HG02938 (cell line): ENCODE measurements at regions not wholly inside any gene's neighbourhood (a gene's known extent, or its start where the extent isn't known, plus 50 kb on each side); places are given as distances from the start of the nearest gene placed in this dataset.

Source experiments
- ATAC-seq: cut with Tn5 transposase; IDR thresholded peaks from one replicate; pipeline ENCODE4 v1.9.1; 2021; ENCODE audit warnings: mild to moderate bottlenecking, moderate library complexity; ENCODE audit not compliant: unreplicated experiment

DNA sequence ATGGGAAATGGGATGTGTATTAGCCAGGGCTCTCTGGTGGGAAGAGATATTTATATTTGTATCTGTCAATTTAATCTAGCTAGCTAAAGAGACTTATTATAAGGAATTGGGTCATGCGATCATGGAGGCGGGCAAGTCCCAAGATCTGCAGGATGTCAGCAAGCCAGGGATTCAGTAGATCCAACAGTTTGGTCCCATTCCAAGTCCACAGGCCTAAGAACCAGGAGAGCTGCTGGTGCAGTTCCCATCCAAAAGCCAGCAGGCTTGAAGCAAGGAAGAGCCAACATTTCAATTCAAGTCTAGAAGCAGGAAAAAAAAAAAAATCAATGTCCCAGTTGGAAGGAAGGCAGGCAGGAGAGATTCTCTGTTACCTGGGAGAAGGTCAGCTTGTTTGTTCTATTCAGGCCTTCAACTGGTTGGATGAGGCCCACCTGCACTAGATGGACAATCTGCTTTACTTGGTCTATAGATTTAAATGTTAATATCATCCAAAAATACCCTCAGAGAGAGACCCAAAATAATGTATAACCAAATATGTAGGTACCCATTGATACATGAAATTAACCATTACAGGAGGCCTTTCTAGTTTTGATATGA, 60.7 kb upstream of the BCAT1 start:
- no peak for ATAC-seq

DNA sequence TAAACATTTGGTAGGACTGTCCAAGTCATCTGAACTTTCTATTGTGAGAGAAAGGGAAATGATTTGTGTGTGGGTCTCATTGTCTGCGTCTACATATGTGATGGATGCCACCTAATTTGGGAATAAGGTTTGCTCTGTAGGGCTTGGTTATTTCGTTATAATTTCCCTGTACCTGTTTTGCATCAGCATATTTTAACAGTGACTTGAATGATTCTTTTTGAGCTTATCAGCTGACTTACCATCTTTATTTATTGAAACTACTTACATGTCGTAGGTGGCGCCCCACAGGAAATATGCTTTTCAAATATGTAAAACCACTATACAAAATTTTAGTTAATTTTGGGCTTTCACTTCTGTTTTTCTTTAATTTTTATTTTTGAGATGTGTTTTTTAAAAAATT, 56.5 kb upstream of the BCAT1 start:
- peak; percentile 55 for ATAC-seq

DNA sequence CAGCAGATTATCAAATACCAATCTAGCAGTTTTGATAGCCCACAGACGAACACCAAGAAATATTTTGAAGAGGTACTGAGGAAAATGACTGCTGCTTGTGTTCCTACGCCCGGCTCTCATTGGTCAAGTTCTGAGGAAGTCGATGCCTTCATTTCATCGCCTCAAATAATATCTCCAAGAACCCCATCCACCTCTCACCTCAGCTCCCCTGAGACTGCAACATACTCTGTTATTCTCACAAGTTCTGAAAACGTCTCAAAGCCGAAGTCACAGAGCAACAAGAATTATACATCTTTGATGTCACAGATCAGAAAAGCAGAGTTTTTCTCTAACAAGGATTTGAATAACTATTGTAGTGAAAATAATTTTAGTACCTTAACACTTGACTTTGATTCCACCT, 55.5 kb upstream of the BCAT1 start:
- no peak for ATAC-seq

DNA sequence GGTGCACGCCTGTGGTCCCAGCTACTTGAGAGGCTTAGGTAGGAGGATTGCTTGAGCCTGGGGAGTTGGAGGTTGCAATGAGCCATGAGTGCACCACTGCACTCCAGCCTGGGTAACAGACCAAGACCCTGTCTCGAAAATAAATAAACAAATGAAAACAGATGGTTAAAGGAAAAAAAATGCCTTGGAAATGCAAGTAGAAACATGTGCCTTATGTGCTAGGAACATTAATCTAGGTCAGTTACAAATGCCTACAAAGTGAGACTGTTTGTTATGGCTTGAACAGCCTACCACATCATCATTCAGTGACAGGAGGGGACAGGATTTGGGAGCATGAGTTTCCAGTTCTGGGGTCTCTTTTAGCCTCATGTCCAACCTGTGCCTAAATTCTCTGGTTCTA, 52.4 kb upstream of the BCAT1 start:
- ATAC-seq = no peak
